ENCODE measurements at regions not wholly inside any gene's neighbourhood (a gene's known extent, or its start where the extent isn't known, plus 50 kb on each side); places are given as distances from the start of the nearest gene placed in this dataset.
A peak's percentile ranks its signal among the peaks of the same experiment; 100 is the strongest.
"Not testable (repeated sequence)": the region's sequence is repeated elsewhere in the genome, so short reads cannot be mapped to it uniquely, and the experiment has no call there.

- no peak for DNase-seq (ENCODE audit: low read depth, low spot score)
- in situ Hi-C loops (cut with HindIII; ENCODE audit: low pct_unique_long_range_greater_than_20kb, low sequenced_read_pairs), result no loop called here
Measured at GRCh38 chr4:141290771-141291170, 70.1 kb downstream of the ZNF330 start.

DNA sequence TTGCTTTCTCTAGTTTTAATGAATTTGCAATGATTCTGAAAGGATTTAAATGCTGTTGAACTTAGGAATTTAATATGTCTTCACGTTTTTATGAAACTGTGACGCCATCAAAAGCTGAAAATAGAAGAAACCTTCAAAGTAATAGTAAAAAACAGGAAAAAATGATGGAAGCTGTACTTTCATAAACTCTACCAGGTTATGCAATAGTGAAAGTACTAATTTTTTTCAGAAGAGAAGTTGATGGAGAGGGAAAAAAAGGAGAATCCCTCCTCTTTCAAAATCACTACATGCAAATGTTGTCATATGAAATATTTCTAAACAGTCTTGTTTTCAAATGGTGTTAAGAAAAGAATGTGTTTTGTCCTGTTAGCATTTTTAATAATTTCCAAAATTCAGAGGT lies 73.6 kb downstream of the ZNF330 start:
- no peak for DNase-seq (ENCODE audit: low read depth, low spot score)
- in situ Hi-C loops (cut with HindIII; ENCODE audit: low pct_unique_long_range_greater_than_20kb, low sequenced_read_pairs), result no loop called here

GRCh38 chr4:141301216-141301615 lies 80.5 kb downstream of the ZNF330 start:
- in situ Hi-C loops (cut with HindIII; ENCODE audit: low pct_unique_long_range_greater_than_20kb, low sequenced_read_pairs), result loop anchor here (25.0 kb wide), 1 partner anchor 386 kb away; no protein-coding TSS in a partner anchor
- no peak for DNase-seq (ENCODE audit: low read depth, low spot score)

DNA sequence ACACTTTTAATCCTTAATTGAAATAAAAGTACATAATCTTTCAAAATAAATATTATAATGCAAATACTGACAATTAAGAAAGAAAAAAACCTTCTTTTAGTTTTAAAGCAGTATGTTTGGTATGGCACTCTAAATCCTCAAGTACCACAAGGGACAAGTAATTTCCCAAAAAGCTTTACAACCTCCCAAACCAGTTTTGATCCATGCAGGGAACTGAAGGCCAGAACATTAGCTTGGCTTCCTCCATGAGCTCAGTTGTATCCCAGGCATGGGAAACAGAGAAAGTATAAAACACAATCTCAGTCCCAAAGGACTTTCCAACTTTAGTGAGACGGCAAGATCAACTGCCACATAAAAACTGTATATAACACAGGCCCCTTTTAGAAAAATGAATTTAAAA lies 82.2 kb downstream of the ZNF330 start:
- in situ Hi-C loops (cut with HindIII; ENCODE audit: low pct_unique_long_range_greater_than_20kb, low sequenced_read_pairs), result loop anchor here (25.0 kb wide), 1 partner anchor 384 kb away; no protein-coding TSS in a partner anchor
- no peak for DNase-seq (ENCODE audit: low read depth, low spot score)

- no peak for DNase-seq (ENCODE audit: low read depth, low spot score)
- in situ Hi-C loops (cut with HindIII; ENCODE audit: low pct_unique_long_range_greater_than_20kb, low sequenced_read_pairs), result loop anchor here (25.0 kb wide), 1 partner anchor 383 kb away; no protein-coding TSS in a partner anchor
Measured at GRCh38 chr4:141304346-141304745, 83.7 kb downstream of the ZNF330 start.

DNA sequence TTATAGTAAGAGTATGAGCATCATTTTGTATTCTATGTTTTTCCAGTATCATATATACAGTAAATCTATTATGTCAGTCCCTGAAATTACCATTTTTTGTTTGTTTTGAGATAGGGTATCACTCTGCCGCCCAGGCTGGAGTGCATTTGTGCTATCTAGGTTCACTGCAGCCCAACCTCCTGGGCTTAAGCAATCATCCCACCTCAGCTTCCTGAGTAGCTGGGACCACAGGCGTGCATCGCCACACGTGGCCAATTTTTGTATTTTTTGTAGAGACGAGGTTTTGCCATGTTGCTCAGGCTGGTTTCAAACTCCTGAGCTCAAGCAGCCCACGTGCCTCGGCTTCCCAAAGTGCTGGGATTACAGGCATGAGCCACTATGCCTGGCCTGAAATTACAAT lies 85.6 kb downstream of the ZNF330 start:
- in situ Hi-C loops (cut with HindIII; ENCODE audit: low pct_unique_long_range_greater_than_20kb, low sequenced_read_pairs), result loop anchor here (25.0 kb wide), 1 partner anchor 381 kb away; no protein-coding TSS in a partner anchor

DNA sequence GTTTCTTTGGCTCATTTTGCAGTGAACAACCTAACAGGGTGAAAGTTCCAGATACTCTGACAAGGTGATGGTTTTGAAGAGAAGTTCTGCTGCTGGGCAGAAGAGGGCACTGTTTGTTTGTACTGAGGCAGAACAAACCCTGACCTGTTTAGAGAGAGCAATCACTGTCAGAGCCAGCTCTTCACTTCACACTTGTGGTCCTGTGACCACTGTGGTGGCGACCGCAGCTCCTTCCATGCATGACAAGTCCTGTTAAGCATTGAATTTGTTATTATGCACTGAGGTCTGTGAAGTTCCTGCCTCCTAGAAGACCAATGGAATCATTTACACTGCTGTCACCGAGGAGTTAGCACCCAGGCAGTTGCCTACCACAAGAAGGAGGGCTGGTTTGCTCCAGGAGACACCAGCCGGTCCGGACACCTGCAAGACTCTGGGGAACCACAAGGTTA lies 86.6 kb downstream of the ZNF330 start:
- DNase-seq (ENCODE audit: low read depth, low spot score), result peak; percentile 78
- in situ Hi-C loops (cut with HindIII; ENCODE audit: low pct_unique_long_range_greater_than_20kb, low sequenced_read_pairs), result loop anchor here (25.0 kb wide), 1 partner anchor 380 kb away; no protein-coding TSS in a partner anchor

More for the DNA sequence above, 85.6 kb downstream of the ZNF330 start:
- no peak for DNase-seq (ENCODE audit: low read depth, low spot score)

GRCh38 chr4:141309874-141310273 lies 89.2 kb downstream of the ZNF330 start:
- no peak for DNase-seq (ENCODE audit: low read depth, low spot score)
- in situ Hi-C loops (cut with HindIII; ENCODE audit: low pct_unique_long_range_greater_than_20kb, low sequenced_read_pairs), result loop anchor here (25.0 kb wide), 1 partner anchor 377 kb away; no protein-coding TSS in a partner anchor

DNA sequence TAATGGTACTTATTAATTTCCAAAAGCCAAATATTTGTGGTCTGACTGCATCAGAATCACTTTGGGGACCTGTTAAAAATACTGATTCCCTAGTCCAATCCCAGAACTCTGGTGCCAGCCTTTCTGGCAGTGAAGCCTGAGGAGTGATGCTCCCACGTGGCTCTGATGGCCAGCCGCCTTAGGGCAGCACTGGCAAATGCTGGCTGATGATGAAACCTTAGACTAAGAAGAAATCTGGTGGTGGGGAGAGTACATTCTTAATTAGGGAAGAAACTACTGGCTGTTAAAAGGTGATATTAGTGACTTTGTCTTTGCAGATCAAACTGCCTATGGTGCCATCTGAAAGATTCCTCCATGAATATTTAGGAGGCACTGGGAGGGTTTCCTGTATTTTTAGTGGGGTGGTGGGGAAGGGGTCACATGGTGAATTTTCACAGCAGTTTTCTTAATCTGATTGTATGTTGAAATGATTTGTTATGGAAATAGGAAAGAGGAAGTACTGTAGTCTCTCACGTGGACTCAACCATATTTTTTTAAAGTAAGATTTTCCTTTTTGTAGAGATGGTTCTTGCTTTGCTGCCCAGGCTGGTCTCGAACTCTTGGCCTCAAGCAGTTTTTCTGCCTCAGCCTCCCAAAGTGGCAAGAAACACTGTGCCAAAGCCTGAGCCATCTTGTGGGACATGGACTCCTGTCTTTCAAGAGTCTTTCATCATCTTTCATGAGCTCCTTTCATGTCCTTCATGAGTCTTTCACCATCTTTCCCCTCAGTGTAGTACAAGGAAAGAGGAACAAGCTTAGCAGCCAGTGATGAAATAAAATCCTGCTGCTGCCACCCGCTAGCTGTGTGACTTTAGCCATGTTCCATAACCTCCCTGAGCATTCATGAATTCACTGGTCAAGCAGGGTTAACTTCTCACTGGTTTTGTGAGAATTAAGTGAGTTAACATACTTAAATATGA lies 90.8 kb downstream of the ZNF330 start:
- DNase-seq (ENCODE audit: low read depth, low spot score), result no peak
- in situ Hi-C loops (cut with HindIII; ENCODE audit: low pct_unique_long_range_greater_than_20kb, low sequenced_read_pairs), result loop anchor here (25.0 kb wide), 1 partner anchor 376 kb away; no protein-coding TSS in a partner anchor

DNA sequence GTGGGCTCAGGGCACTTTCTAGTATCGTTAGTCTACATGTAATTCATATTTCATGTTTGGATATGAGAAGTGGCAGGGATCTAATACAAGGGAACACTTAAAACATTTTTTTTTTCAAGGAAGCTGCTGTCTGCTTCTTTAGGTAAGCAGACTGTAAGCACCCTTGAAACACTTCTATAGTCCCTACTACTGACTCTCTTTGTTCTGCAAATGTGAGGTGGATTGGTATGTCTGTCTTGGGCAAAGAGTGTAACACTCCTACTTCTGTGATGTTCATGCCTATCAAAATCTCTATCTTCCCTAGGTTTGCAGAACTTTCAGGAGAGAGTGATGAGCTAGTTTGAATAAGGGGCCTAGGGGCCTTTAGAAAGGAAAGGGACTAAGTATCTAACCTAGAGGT lies 93.9 kb downstream of the ZNF330 start:
- no peak for DNase-seq (ENCODE audit: low read depth, low spot score)
- in situ Hi-C loops (cut with HindIII; ENCODE audit: low pct_unique_long_range_greater_than_20kb, low sequenced_read_pairs), result loop anchor here (25.0 kb wide), 1 partner anchor 373 kb away; no protein-coding TSS in a partner anchor

GRCh38 chr4:141328560-141329173 lies 108.0 kb downstream of the ZNF330 start:
- DNase-seq (ENCODE audit: low read depth, low spot score), result no peak
- in situ Hi-C loops (cut with HindIII; ENCODE audit: low pct_unique_long_range_greater_than_20kb, low sequenced_read_pairs), result no loop called here

GRCh38 chr4:141329174-141329569 lies 108.5 kb downstream of the ZNF330 start:
- in situ Hi-C loops (cut with HindIII; ENCODE audit: low pct_unique_long_range_greater_than_20kb, low sequenced_read_pairs), result no loop called here
- DNase-seq (ENCODE audit: low read depth, low spot score), result no peak

- no peak for DNase-seq (ENCODE audit: low read depth, low spot score)
- in situ Hi-C loops (cut with HindIII; ENCODE audit: low pct_unique_long_range_greater_than_20kb, low sequenced_read_pairs), result no loop called here
Measured at GRCh38 chr4:141330616-141331015, 109.9 kb downstream of the ZNF330 start.

DNA sequence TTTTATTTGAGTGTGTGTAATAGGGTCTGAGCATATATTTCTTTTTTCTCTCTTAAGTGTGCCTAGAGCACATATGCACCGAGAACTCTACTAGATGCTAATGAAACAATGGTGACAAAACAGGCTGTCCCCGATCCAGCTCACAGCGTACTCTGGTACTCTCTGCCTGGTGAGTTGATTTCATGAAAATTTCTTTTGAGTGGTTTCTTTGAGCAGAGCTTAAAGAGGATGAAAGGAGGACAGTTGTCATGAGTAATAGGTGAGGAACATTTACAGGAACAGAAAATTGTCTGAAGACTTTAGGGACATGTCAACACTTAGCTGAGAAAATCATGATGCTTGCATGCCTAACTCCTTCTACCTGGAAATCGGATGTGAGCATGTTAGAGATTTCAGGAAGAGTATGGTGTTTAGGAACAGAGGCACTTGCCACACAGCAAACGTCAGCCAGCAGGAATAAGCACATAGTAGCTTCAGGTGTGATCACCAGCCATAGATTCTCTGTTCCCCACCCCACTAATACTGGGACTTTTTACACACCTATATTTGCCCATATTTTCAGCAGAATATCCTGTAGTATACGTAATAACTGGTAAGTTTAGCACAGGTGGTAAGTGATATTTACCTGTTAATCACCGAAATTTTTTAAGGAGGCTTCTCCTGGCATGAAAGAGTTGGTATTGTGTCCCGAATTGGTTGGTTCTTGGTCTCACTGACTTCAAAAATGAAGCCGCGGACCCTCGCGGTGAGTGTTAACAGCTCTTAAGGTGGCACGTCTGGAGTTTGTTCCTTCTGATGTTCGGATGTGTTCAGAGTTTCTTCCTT lies 111.1 kb downstream of the ZNF330 start:
- DNase-seq (ENCODE audit: low read depth, low spot score), result no peak
- in situ Hi-C loops (cut with HindIII; ENCODE audit: low pct_unique_long_range_greater_than_20kb, low sequenced_read_pairs), result no loop called here

GRCh38 chr4:141332359-141333181 lies 111.9 kb downstream of the ZNF330 start:
- DNase-seq (ENCODE audit: low read depth, low spot score); in situ Hi-C loops (cut with HindIII; ENCODE audit: low pct_unique_long_range_greater_than_20kb, low sequenced_read_pairs): not testable (repeated sequence)

GRCh38 chr4:141333456-141334230 lies 112.9 kb downstream of the ZNF330 start:
- in situ Hi-C loops (cut with HindIII; ENCODE audit: low pct_unique_long_range_greater_than_20kb, low sequenced_read_pairs); DNase-seq (ENCODE audit: low read depth, low spot score): not testable (repeated sequence)

All from SK-MEL-5 (cell line).